ENCODE measurements at regions not wholly inside any gene's neighbourhood (a gene's known extent, or its start where the extent isn't known, plus 50 kb on each side); places are given as distances from the start of the nearest gene placed in this dataset.
"Not testable (repeated sequence)": the region's sequence is repeated elsewhere in the genome, so short reads cannot be mapped to it uniquely, and the experiment has no call there.

DNA sequence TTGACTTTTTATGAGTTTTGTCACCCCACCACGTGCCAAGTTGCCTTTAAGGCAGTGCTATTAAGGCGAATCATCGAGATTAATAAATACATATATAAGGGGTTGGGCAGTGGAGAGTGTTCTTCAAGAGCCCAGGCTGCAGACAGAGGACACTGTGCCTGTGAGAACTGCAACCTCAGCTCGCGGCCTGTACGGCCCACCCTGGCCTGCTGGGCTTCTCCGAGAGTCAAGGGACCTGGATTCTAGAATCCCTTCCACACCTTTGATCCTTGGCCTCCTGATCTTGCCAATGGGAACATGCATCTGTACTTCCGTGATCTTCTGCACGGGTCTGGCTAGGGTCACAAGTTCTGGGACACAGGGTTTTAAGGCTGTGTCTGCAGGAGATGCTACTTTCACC lies 54.5 kb downstream of the IRX5 start:
- no peak for DNase-seq

DNA sequence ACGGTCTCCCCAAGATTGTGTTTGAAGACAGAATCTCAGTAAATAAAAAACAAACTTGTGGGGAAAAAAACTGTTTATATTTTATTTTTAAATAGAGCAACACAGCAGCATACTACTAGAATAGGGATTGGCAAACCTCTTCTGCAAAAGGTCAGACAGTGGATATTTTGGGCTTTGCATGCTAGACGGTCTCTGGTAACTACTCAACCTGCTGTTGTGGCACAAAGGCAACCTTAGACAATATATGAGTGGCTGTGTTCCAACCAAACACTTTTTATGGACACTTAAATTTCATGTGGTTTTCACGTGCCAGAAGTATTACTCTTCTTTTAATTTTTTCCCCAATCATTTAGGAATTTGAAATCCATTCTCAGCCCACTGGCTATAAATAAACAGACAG lies 55.0 kb downstream of the IRX5 start:
- DNase-seq: no peak

- DNase-seq: no peak
Measured at GRCh38 chr16:54986409-54986808, 55.7 kb downstream of the IRX5 start.

DNA sequence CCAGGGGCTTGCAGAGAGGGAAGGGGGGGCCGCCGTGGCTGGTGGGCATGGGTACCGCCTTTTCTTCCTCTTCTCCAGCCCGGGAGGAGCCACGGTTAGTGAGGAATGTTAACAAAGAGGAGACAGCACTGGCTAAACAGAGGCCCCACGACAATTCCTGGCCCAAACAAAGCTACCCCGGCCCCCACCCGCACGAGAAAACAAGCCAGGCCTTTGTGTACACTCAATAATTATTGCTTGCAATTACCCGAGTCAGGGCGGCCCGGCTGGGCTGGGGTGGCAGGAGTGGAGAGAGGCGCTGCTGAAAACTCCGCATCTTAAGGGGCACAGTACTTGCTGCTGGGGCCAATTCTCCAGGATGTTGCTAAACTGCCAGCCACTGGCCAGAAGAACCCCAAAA lies 56.4 kb downstream of the IRX5 start:
- no peak for DNase-seq

DNA sequence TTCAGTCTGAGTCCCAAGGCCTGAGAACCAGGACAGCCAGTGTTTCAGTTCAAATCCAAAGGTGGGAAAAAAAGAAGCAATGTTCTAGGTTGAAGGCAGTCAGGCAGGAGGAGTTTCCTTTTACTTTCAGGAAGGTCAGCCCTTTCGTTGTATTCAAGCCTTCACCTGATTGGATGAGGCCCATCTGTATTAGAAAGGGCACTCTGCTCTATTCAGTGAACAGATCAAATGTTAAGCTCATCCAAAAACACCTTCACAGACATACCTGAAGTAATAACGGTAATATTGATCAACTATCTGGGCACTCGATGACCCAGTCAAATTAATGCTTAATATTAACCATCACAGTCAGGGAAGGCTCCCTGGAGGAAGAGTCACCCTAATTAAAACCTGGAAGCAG lies 60.9 kb downstream of the IRX5 start:
- no peak for DNase-seq

- DNase-seq: not testable (repeated sequence)
Measured at GRCh38 chr16:54991946-54992345, 61.3 kb downstream of the IRX5 start.

- DNase-seq: no peak
Measured at GRCh38 chr16:54993106-54993895, 62.6 kb downstream of the IRX5 start.

GRCh38 chr16:54996186-54996585 lies 65.5 kb downstream of the IRX5 start:
- DNase-seq: no peak

DNA sequence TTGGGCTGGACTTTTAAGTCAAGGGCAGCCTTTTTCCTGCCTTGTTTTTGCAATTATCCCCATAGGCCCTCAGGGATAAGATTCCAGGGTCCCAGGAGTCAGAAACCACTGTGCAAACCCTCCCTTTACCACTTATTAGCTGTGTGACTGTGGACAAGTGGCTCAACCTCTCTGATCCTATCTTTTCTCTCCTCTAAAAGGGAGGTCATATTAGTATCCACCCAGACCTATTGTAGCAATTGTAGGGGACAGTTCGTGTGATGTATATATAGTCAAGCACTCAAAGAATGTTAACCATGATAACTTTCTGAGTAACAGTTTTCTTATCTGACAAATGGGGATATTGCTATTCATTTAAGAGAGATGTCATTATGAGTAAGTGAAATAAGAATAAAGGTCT lies 68.2 kb downstream of the IRX5 start:
- no peak for DNase-seq

DNA sequence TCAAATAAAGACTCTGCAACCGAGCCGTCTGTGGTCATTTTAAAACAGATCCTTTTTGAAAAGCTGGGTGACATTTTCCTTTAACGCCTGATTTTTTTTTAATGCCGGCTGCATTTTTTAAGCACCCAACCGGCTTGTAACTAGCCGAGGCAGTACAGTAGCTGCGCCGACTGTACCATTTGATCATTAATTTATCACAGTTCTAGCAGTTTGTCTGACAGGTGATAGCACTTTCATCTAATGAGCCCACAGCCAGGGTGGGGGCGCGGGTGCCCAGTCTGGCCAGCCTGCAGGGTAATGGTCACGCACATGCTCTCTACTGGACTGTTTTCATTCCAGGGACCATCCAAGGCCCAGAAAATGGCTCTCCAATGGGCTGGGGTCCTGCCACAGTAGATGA lies 68.8 kb downstream of the IRX5 start:
- DNase-seq: no peak

GRCh38 chr16:55000595-55000994 lies 69.9 kb downstream of the IRX5 start:
- DNase-seq: no peak

DNA sequence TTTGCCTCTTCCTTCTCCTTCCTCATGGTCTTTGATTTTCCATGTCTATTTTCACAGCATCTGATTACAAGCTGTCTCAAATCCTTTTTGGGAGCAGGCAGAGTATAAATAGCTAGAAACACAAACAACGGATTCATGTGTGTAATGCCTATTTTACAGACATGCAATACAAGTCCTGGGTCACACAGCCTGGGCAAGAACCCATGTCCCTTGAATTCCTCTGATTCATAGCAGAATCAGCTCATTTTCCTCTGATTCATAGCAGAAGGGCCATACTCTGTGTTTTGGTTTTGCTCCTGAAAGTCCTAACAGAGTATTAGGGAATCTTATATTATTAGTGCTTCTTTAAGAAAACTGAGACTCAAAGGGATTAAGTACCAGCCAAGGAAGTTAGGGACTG lies 71.3 kb downstream of the IRX5 start:
- DNase-seq: no peak

DNA sequence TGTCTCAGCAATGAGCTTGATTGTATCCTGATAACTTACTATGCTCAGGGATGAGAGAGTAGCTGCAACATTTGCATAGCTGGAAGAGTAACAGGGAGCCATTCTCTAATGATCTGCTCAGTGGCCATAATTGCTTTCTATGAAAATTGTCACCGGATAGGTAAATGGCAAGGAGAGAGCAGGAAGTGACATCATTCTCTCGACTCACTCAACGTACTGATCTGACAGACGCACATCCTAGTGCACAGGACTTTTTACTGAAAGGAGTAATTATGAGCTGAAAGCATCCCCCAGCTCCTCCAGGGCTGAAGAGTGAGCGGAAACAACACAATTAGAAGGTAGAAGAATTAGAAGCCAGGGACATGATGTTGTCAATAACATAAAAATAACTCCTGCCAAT lies 71.8 kb downstream of the IRX5 start:
- no peak for DNase-seq

DNA sequence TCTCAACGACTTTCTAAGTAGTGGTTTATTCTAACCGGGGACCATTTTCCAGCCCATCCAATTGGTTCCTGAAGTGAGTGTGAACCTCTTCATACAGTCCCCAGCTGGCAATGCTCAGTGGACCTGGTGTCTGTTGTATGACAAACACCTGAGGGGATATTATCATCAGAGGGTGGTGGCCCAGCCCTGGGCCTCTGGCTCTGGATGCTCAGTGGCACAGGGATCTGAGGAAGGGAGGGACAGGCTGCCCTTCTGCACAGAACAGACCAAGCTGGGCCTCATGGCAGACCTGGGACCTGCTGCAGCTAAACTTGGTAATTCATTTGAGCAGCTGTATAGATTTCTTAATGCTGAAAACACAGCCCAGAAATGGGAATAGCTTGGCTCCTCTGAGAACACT lies 72.6 kb downstream of the IRX5 start:
- no peak for DNase-seq

- DNase-seq: no peak
Measured at GRCh38 chr16:55003916-55004315, 73.3 kb downstream of the IRX5 start.

- no peak for DNase-seq
Measured at GRCh38 chr16:55007504-55007903, 76.8 kb downstream of the IRX5 start.

DNA sequence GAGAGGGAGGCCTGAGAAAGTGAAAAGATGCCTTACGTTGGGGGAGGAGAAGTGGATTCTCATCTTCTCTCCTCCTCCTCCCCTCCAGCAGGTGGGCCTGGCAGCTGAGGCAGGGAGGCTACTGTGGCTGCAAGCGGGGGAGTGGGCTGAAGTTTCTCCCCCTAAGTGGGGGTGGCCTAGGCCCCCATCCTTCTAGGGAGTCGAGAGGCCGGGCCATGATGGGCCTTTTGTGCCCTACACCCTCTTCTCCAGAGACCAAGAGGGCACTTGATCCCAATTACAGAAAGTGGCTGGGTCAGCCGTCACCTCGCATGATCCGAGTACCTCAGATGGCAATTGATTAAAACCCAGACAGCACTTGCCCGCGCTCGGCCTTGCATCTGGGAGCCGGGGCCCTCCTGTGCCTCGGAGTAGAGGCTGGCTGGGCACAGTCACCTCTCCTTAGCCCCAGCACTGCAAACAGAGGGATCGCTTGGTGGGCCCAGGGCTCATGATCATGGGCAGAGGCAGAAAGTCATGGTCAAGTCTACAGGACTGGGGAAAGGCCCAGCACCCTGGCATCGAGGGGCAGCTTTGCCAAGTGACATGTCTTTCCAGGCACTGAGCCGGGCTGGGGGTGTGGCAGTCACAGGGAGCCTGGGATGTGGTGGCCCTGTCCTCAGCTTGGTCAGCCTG lies 78.3 kb downstream of the IRX5 start:
- DNase-seq: no peak

GRCh38 chr16:55009581-55009980 lies 78.9 kb downstream of the IRX5 start:
- DNase-seq: no peak

DNA sequence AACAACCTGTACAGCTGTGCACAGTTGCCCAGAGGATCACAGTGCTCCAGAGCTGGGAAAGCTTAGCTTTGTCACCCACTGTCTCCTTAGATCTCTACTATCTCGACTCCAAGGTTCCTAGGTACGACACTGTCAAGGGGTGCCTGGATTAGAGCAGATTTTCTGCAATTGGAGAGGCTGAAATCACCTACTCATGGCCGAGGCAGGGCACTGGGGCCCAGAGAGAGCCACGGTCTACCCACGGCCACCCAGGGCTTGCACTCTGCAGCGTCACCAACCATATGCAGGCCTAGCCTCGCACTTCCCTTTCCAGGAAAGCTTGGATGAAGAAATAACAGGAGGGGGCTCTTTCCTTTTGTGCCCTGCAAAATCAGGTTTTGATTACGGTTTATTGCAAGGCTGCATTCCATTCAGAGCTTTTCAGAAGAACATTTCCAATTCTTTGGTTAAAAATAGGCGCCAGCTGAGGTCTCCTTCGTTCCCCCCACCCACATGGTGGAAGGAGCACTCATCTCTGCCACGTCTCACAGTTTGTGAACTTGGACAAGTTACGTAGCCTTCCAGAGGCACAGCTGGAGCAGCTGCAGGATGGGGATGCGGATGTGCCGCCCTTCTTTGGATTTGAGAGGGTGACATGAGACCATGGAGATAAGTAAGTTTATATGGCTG lies 80.0 kb downstream of the IRX5 start:
- DNase-seq: no peak

GRCh38 chr16:55012362-55012761 lies 81.7 kb downstream of the IRX5 start:
- DNase-seq: no peak

DNA sequence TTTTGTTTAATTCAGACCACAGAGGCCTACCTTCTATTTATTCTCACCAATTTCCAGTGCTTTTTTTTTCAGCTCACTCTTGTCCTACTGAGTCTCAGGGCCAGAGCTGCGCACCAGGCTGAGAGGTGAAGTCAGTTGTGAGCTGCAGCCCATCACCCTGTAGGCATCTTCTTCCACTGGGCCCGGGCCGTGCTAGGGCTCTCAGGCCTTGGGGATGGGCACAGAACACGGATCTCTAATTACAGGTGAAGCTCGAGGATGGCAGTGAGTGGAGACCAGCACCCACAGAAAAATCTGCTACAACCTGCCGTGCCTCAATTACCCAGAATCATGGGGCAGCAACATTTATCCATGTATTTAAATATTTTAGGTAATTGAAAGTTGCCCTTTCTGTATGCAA lies 82.1 kb downstream of the IRX5 start:
- no peak for DNase-seq

GRCh38 chr16:55014022-55014421 lies 83.4 kb downstream of the IRX5 start:
- DNase-seq: no peak

DNA sequence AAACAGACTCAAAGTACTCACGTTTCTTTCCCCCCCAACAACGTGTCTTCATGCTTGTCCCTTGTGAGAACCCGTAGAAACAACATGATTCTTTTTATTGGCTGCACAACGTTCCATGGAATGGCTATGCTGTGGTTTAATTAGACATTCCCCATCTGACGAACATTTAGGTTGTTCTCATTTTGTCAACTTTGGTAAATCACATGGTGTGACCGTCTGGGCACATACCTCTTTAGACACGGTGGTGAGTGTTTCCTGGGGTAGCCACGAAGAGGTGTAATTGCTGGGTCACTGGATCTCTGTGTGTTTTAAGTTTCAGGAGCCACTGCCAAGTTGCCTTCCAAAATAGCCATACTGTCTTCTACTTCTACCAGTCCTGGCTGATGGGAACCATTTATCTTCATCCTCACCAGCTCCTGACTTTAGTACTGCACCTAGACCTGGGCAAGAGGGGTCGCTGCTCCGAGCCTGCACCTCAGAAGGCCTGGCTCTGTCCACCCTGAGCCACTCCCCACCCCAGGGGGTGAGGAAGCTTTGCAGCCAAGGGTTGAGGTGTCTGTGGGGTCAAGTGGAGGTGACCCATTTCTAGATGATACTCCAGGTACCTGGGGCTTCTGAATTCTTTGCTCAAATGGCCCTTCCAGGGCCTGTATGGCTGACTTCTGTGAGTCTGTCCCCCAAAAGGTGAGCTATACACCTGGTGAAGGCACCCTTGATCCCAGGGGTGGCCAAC lies 84.7 kb downstream of the IRX5 start:
- DNase-seq: no peak

- DNase-seq: no peak
Measured at GRCh38 chr16:55016515-55016914, 85.8 kb downstream of the IRX5 start.
